HepG2 (cell line): ENCODE measurements at regions not wholly inside any gene's neighbourhood (a gene's known extent, or its start where the extent isn't known, plus 50 kb on each side); places are given as distances from the start of the nearest gene placed in this dataset.

Experiments
- CREM ChIP-seq, 2 experiments: sonication (generic) in 1 of 2; formaldehyde crosslinking in 1 of 2; IDR thresholded peaks; 2 replicates each; pipeline versions ENCODE4 v1.4.0 to v1.6.1; 2016 to 2020; ENCODE audit warnings: antibody characterized with exemption in 1 of 2, mild to moderate bottlenecking in 1 of 2, missing genetic modification reagents in 1 of 2
- ELF4 ChIP-seq: sonication (generic); formaldehyde crosslinking; IDR thresholded peaks from 2 replicates; pipeline ENCODE4 v1.5.0; 2020; ENCODE audit warnings: missing genetic modification reagents, mild to moderate bottlenecking, moderate library complexity, borderline replicate concordance
- EP300 ChIP-seq, 3 experiments: sonication (generic) in 1 of 3; formaldehyde crosslinking in 1 of 3; IDR thresholded peaks; 2 replicates each; pipeline versions ENCODE4 v1.5.1 to v1.6.1; 2011 to 2020; ENCODE audit warnings: low read depth in 2 of 3, low read length in 2 of 3, borderline replicate concordance in 1 of 3, improper control_type of control experiment in 1 of 3, mild to moderate bottlenecking in 1 of 3, missing genetic modification reagents in 1 of 3, moderate library complexity in 1 of 3
- KLF6 ChIP-seq: IDR thresholded peaks from 2 replicates; pipeline ENCODE4 v1.8.0; 2016; ENCODE audit warnings: missing biosample characterization, missing genetic modification reagents
- ZNF280B ChIP-seq: sonication (generic); formaldehyde crosslinking; IDR thresholded peaks from 2 replicates; pipeline ENCODE4 v1.5.0; 2020; ENCODE audit warnings: missing genetic modification reagents, mild to moderate bottlenecking, borderline replicate concordance
- TF ChIP-seq, protein P1 (sequence below): sonication (generic); formaldehyde crosslinking; IDR thresholded peaks from 2 replicates; pipeline ENCODE4 v1.5.0; 2020; ENCODE audit warnings: mild to moderate bottlenecking, missing genetic modification reagents, moderate library complexity

DNA sequence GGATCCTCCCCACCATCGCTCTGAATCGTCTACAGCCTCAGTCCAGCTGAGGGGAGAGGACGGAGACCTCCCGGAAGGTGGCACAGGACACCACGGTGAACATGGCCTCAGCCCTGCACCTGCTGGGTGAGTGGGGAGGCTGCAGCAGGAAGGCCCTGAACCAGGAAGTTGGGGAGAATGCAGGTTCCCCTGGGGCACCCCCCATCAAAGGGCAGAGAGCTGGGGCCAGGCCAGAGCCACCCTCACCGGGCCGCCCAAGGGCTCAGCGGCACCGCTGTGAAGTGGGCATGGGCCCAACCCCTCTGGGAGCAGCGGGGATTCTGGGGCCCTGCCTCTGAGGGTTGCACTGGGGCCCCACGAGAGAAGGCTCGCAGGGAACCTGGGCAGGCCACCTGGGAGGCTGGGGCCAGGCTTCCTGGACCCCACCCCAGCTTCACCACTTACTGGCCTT lies 98.7 kb downstream of the MICALL2 start:
- TF ChIP-seq ELF4 (CRISPR knock-in tag), result no peak
- no peak for TF ChIP-seq ZNF280B (CRISPR knock-in tag)
- TF ChIP-seq KLF6, result no peak
- TF ChIP-seq, protein P1, sequence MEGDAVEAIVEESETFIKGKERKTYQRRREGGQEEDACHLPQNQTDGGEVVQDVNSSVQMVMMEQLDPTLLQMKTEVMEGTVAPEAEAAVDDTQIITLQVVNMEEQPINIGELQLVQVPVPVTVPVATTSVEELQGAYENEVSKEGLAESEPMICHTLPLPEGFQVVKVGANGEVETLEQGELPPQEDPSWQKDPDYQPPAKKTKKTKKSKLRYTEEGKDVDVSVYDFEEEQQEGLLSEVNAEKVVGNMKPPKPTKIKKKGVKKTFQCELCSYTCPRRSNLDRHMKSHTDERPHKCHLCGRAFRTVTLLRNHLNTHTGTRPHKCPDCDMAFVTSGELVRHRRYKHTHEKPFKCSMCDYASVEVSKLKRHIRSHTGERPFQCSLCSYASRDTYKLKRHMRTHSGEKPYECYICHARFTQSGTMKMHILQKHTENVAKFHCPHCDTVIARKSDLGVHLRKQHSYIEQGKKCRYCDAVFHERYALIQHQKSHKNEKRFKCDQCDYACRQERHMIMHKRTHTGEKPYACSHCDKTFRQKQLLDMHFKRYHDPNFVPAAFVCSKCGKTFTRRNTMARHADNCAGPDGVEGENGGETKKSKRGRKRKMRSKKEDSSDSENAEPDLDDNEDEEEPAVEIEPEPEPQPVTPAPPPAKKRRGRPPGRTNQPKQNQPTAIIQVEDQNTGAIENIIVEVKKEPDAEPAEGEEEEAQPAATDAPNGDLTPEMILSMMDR (CRISPR knock-in tag), result no peak
- no peak for TF ChIP-seq EP300 (IDR thresholded peaks at IDR 0.05; ENCODE audit: low read depth in 2 of 2, low read length in 2 of 2)
- TF ChIP-seq EP300 (CRISPR knock-in tag; IDR thresholded peaks at IDR 0.05; ENCODE audit: borderline replicate concordance), result no peak
- TF ChIP-seq CREM (IDR thresholded peaks at IDR 0.05), result no peak
- TF ChIP-seq CREM (CRISPR knock-in tag; IDR thresholded peaks at IDR 0.05), result no peak
